HUES48 (cell line): ENCODE measurements at regions not wholly inside any gene's neighbourhood (a gene's known extent, or its start where the extent isn't known, plus 50 kb on each side); places are given as distances from the start of the nearest gene placed in this dataset.

Experiments used
- H3K27ac ChIP-seq: one replicate; pipeline ENCODE4 v1.7.0; 2013; ENCODE audit warnings: low read depth, low read length, inconsistent platforms
- H3K27me3 ChIP-seq: 2 replicates; pipeline ENCODE4 v1.6.1; 2013; ENCODE audit warnings: mild to moderate bottlenecking, low read length; ENCODE audit not compliant: control insufficient read depth, insufficient read depth
- H3K36me3 ChIP-seq: 2 replicates; pipeline ENCODE4 v1.6.1; 2013; ENCODE audit warnings: low read length; ENCODE audit not compliant: control insufficient read depth, insufficient read depth
- H3K4me1 ChIP-seq: 2 replicates; pipeline ENCODE4 v1.6.1; 2013; ENCODE audit warnings: mild to moderate bottlenecking, low read length; ENCODE audit not compliant: control insufficient read depth, insufficient read depth
- H3K4me3 ChIP-seq: 2 replicates; pipeline ENCODE4 v1.5.1; 2013; ENCODE audit warnings: mild to moderate bottlenecking, low read depth, low read length
- H3K9ac ChIP-seq: 2 replicates; pipeline ENCODE4 v1.6.1; 2013; ENCODE audit warnings: mild to moderate bottlenecking, low read depth, low read length, moderate library complexity
- H3K9me3 ChIP-seq: 2 replicates; pipeline ENCODE4 v1.6.1; 2013; ENCODE audit warnings: low read length; ENCODE audit not compliant: control insufficient read depth, insufficient read depth

DNA sequence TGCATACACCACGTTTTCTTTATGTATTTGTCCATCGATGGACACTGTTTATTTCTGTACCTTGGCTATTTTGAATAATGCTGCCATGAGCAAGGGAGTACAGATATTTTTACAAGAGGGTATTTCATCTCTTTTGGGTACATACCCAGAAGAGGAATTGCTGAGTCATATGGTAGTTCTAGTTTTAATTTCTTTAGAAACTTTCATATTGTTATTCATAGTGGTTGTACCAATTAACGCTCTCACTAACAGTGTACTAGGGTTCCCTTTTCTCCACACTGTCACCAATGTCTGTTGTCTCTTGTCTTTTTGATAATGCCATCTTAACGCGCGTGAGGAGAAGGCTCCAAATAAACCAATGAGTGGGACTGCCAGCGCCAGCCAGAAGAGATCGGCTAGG is 257.6 kb upstream of the EDIL3 start:
- Histone ChIP-seq H3K36me3 (no peaks in the 10 kb centered on the region), H3K9ac (no peak overlapping the region), H3K9me3 (no peaks in the 10 kb centered on the region), H3K4me1 (no peaks in the 10 kb centered on the region), H3K27me3 (no peaks in the 10 kb centered on the region), H3K27ac (no peak overlapping the region), H3K4me3 (no peak overlapping the region)

DNA sequence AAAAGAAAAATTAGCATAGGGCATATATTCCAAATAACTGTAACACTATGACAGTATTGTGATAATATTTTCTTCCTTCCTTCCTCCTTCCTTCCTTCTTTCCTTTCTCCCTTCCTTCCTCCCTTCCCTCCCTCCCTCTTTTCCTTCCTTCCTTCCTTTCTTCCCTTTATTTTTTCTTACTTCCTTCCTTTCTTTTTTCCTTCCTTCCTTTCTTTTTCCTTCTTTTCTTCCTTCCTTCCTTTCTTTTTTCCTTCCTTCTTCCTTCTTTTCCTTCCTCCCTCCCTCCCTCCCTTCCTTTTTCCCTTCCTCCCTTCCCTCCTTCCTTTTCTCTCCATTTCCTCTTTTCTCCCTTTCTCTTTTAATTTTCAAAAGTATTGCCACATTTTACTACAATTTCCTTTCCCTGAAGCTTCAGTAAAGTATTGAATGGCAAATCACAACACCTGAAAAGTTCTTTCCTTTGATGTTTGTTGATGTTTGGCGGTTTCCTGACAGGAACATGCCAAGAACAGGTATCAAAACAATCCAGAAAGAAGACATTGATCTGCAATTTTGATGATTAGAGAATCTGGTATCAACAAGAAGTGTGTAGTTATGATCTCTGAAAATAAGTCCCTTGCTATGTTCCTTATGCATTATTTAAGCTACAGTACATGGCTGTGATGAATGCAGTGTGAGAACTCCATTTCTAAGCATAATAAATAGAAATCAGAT is 253.1 kb upstream of the EDIL3 start:
- no peaks in the 10 kb centered on the region for H3K4me1 ChIP-seq
- H3K9ac ChIP-seq = no peak overlapping the region
- no peak overlapping the region for H3K4me3 ChIP-seq
- no peaks in the 10 kb centered on the region for H3K9me3 ChIP-seq
- no peak overlapping the region for H3K27ac ChIP-seq
- no peaks in the 10 kb centered on the region for H3K27me3 ChIP-seq
- H3K36me3 ChIP-seq = no peaks in the 10 kb centered on the region

DNA sequence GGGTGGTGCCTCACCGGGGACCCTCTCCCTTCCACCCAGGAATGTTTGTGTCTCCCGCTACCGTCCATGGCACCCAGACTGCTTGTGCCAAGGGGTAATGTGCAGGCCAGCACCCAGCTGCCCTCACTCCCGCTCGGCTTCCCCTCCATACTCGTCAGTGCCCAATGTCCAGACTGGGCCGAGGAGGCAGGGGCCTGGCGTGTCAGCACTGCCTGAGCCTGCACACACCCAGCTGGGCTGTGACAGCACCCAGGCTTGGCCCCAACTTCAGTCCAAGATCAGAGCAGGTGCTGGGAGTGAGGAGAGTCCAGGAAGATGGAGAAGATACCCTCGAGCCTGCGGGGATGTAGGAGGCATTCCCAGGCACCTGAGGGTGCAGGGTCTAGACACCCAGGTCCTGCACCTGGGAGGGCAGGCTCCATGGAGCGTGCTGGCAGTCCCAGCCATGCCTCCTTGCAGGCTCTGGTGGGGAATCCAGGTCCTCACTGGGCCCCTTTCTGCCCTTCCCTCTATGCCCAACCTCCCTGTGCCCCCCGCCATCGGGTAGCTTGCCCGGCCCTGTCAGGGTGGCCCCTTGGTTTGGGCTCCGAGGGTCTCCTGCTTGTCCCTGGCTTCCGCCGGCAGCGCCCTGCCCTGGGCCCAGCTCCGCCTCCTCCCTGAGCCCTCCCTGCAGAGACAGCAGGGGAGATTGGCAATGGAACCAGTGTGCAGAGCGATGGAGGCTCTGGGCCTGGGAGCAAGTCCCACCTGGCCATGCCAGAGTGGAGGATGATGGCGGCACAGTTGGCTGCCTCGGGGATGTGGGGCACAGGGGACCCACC is 250.8 kb upstream of the EDIL3 start:
- Histone ChIP-seq H3K9ac (no peak overlapping the region), H3K36me3 (no peaks in the 10 kb centered on the region), H3K4me1 (no peaks in the 10 kb centered on the region), H3K4me3 (no peak overlapping the region), H3K27me3 (no peaks in the 10 kb centered on the region), H3K27ac (no peak overlapping the region), H3K9me3 (no peaks in the 10 kb centered on the region)

DNA sequence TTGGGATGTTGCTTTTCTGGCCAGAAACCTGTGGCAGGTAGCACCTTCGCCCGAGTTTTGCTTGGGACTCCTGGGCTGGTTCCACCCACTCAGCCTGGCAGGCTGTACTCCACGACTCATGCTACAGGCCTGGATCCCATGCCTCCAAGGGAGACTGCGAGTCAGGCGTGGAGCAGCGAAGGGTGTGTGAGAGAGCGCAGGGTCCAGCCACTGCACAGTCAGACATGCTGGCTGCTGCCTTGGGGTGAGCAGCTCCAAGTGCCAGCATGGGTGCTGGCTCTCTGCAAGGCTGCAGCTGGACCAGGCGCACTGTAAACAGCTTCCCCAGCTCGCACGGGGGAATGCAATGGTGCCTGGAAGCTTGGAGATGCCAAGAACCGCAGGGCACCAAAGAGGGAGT is 249.6 kb upstream of the EDIL3 start:
- Histone ChIP-seq H3K4me1 (no peaks in the 10 kb centered on the region), H3K4me3 (no peak overlapping the region), H3K27ac (no peak overlapping the region), H3K36me3 (no peaks in the 10 kb centered on the region), H3K9me3 (no peaks in the 10 kb centered on the region), H3K27me3 (no peaks in the 10 kb centered on the region), H3K9ac (no peak overlapping the region)

DNA sequence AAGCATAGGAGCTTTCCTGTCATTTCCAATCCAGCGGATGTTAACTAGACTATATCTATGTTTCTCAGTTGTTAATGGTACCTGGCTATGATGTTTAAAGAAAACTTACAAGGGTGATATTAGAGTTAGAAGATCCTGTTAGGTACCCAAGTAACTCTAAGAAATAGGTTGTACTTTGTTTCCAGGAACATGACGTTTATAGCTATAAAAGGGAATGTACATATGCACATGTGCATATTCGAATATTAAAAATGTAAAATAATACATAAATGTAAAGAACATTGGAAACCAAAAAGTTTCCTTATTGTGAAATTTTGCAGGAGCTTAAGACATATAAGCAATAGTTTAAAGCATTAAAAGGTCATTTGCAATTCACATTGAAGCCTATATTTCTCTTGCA is 247.7 kb upstream of the EDIL3 start:
- Histone ChIP-seq H3K27me3 (no peaks in the 10 kb centered on the region), H3K9ac (no peak overlapping the region), H3K4me1 (no peaks in the 10 kb centered on the region), H3K36me3 (no peaks in the 10 kb centered on the region), H3K27ac (no peak overlapping the region), H3K9me3 (no peaks in the 10 kb centered on the region), H3K4me3 (no peak overlapping the region)

DNA sequence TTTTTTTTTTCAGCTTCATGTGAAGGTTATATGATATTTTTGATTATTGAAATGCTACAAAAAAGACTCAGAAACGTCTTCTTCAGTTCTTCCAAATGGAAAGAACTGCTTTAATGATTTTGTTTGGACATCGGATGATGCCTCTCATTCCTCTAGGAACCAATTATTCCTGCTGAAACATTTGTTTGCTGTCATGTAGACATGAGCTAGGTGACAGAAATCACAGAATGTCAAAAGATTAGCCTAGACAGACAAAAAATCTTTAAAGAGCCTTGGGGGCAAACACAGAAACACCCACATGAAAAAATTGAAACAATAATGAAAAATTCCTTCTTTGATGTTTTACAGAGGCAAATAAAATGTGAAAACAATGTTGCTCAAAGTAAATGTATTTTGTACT is 244.2 kb upstream of the EDIL3 start:
- no peaks in the 10 kb centered on the region for H3K4me1 ChIP-seq
- no peak overlapping the region for H3K27ac ChIP-seq
- no peaks in the 10 kb centered on the region for H3K36me3 ChIP-seq
- no peak overlapping the region for H3K4me3 ChIP-seq
- no peaks in the 10 kb centered on the region for H3K27me3 ChIP-seq
- no peak overlapping the region for H3K9ac ChIP-seq
- no peaks in the 10 kb centered on the region for H3K9me3 ChIP-seq

DNA sequence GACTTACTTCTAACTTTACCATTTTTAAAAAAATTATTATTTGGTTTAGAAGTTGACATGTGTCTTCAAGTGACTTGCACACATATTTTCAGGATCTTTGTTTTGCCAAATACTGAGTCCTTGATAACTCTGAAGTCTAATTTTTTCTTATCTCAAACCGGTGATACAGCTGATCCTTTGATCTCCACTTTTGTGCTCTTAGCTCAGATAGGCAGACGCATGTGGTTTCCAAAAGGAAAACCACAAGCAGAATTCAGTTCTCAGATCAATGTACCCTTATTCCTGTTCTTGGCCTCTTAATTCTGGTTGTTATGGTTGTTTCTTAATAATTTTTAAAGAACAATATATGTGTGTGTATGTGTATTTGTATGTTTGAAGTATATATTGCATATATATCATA is 238.3 kb upstream of the EDIL3 start:
- Histone ChIP-seq H3K4me1 (no peaks in the 10 kb centered on the region), H3K27me3 (no peaks in the 10 kb centered on the region), H3K9ac (no peak overlapping the region), H3K9me3 (no peaks in the 10 kb centered on the region), H3K27ac (no peak overlapping the region), H3K36me3 (no peaks in the 10 kb centered on the region), H3K4me3 (no peak overlapping the region)

DNA sequence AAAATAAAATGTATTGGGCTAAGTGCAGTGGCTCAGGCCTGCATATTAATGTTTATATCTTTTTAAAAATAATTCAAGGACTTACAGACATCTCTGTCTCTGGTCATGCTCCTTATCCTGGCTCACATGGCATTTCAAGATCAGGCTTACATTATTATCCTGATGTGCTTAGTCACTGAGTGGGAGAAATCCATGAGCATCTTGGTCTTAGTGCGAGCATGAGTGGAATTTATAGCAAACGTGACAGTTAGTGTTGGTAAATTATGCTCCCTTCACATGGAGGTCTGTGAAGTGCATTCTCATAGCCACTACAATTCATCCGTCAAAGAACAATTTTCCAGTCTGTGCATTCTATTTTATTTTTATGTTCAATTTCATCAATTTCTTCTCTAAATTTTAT is 237.8 kb upstream of the EDIL3 start:
- no peaks in the 10 kb centered on the region for H3K36me3 ChIP-seq
- H3K9me3 ChIP-seq = no peaks in the 10 kb centered on the region
- H3K4me3 ChIP-seq = no peak overlapping the region
- H3K4me1 ChIP-seq = no peaks in the 10 kb centered on the region
- no peak overlapping the region for H3K9ac ChIP-seq
- H3K27ac ChIP-seq = no peak overlapping the region
- H3K27me3 ChIP-seq = no peaks in the 10 kb centered on the region

DNA sequence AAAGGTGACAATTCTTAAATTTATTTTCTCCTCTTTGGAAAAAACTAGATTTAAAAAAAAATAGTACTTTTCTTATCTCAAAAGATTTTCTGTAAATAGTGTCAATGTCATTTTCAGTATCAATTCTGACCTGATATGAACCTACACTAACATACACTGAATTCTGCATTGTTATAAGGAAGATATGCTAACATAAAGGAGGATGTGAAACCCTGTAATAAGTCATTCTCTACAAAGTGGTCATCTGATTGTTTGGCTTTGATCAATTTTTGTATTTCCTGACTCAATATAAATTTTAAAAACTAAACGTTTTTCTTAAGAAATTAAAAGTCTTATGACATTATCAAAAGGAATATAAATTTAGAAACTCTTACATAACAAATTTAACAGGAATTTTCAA is 233.6 kb upstream of the EDIL3 start:
- Histone ChIP-seq H3K9ac (no peak overlapping the region), H3K27ac (no peak overlapping the region), H3K9me3 (no peaks in the 10 kb centered on the region), H3K27me3 (no peaks in the 10 kb centered on the region), H3K4me3 (no peak overlapping the region), H3K4me1 (no peaks in the 10 kb centered on the region), H3K36me3 (no peaks in the 10 kb centered on the region)

DNA sequence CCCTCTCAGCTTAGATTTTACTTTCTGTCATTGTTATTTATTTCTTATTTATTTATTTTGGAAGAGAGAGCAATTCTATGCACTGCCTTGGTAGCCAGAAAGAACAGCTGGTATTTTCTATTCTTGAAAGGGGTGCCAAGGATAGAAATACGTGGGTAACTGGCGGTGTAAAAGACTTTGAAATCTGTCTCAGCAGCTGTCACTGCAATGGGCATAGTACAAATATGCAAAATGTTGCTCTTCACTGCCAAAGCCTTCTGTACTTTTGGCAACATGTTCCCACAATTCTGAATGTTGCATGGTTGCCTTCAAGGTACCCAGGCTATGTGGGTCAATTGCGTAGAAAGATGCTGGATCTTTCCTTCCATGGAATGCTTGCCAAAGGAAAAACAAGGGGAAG is 230.2 kb upstream of the EDIL3 start:
- Histone ChIP-seq H3K9ac (no peak overlapping the region), H3K4me1 (peaks cover 12% of the 10 kb centered on the region), H3K27ac (no peak overlapping the region), H3K4me3 (no peak overlapping the region), H3K36me3 (no peaks in the 10 kb centered on the region), H3K9me3 (no peaks in the 10 kb centered on the region), H3K27me3 (no peaks in the 10 kb centered on the region)

DNA sequence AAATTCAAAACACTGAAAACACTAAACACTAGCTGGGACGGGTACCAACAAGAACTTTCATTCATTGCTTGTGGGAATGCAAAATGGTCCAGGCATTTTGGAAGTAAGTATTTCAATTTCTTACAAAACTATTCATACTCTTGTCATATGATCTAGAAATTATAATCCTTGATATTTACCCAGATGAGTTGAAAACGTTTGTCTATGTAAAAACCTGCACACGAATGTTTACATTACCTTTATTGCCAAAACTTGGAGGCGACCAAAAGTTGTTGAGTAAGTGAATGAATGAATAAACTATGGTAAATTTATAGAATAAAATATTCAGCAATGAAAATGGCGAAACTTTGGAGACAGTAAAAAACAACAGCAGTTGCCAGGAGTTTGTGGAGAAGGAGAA is 222.1 kb upstream of the EDIL3 start:
- no peaks in the 10 kb centered on the region for H3K27me3 ChIP-seq
- H3K4me1 ChIP-seq = peaks cover 25% of the 10 kb centered on the region
- no peak overlapping the region for H3K4me3 ChIP-seq

More for the DNA sequence above, 222.1 kb upstream of the EDIL3 start:
- Histone ChIP-seq H3K27ac (no peak overlapping the region), H3K9me3 (no peaks in the 10 kb centered on the region), H3K36me3 (no peaks in the 10 kb centered on the region), H3K9ac (no peak overlapping the region)
